ENCODE measurements at regions not wholly inside any gene's neighbourhood (a gene's known extent, or its start where the extent isn't known, plus 50 kb on each side); places are given as distances from the start of the nearest gene placed in this dataset.

DNA sequence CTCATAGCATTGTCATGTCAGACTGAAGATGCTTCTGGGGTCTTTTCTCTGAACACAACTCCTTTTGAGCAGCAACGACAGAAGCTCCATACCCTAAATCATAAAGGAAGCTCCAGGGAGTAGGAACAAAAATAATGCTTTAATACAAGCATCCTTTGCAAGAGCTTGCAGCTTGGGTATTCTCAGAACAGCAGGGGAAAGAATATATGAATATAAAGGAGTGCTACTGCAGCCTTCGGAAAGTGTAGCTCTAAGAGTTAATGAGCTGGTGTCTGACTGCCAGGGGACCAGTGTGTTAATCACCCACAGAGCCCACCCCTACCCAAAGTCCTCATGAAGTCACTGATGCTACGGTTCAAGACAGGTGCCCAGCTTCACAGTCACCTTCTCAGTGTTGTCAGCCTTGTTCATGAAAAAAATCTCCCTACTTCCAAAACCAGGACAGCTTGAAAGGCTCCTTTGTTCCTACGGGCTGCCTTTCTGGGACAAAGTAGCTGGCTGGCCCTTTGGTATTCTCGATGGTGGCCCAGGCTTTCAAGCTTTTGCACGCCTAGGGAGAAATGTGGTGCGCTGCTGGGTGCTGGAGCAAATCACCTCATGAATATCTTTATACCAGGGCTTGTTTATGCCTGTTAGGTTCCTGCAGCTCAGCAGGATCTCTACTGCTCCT, 259.7 kb downstream of the CMPK2 start:
- TF ChIP-seq CTCF (IDR thresholded peaks at IDR 0.05) (no peak), POLR2A (IDR thresholded peaks at IDR 0.05) (no peak)

Data from esophagus squamous epithelium (tissue), 4 donors.